SU-DHL-6 (cell line): ENCODE measurements at regions not wholly inside any gene's neighbourhood (a gene's known extent, or its start where the extent isn't known, plus 50 kb on each side); places are given as distances from the start of the nearest gene placed in this dataset.

ENCODE experiments used
- H2AFZ ChIP-seq: fragments of 200-600 bp; sonication (generic); 2 replicates; pipeline ENCODE4 v1.6.1; 2014; ENCODE audit warnings: low read depth, mild to moderate bottlenecking, moderate library complexity, mixed read lengths, antibody characterized with exemption, low read length; ENCODE audit not compliant: severe bottlenecking
- H3F3A ChIP-seq: fragments of 200-600 bp; shearing (Covaris generic); 2 replicates; pipeline ENCODE4 v1.6.0; 2016; ENCODE audit warnings: antibody characterized with exemption, mild to moderate bottlenecking; ENCODE audit not compliant: insufficient read depth
- H3K27ac ChIP-seq: fragments of 200-600 bp; sonication (generic); 2 replicates; pipeline ENCODE4 v1.5.1; 2016; ENCODE audit warnings: low read depth, mild to moderate bottlenecking, low read length, moderate library complexity, mixed read lengths
- H3K27me3 ChIP-seq: fragments of 200-600 bp; sonication (generic), shearing (Covaris generic); 2 replicates; pipeline ENCODE4 v1.6.0; 2014; ENCODE audit warnings: mild to moderate bottlenecking, low read length
- H3K36me3 ChIP-seq: fragments of 200-600 bp; sonication (generic); 2 replicates; pipeline ENCODE4 v1.6.1; 2014; ENCODE audit warnings: mild to moderate bottlenecking, low read length, mixed read lengths
- H3K4me2 ChIP-seq: fragments of 300-600, 200-600 bp; shearing (Covaris generic), sonication (generic); 2 replicates; pipeline ENCODE4 v1.6.0; 2014; ENCODE audit warnings: low read length, low read depth, mild to moderate bottlenecking; ENCODE audit not compliant: poor library complexity, severe bottlenecking
- H3K4me3 ChIP-seq: fragments of 200-600 bp; sonication (generic); 2 replicates; pipeline ENCODE4 v1.5.1; 2014; ENCODE audit warnings: antibody characterized with exemption, low read length, mild to moderate bottlenecking, mixed read lengths; ENCODE audit not compliant: insufficient read depth, poor library complexity, severe bottlenecking
- H3K79me2 ChIP-seq: fragments of 200-600 bp; sonication (generic); 2 replicates; pipeline ENCODE4 v1.6.1; 2014; ENCODE audit warnings: mild to moderate bottlenecking, low read length, moderate library complexity; ENCODE audit not compliant: insufficient read depth
- H3K9ac ChIP-seq: fragments of 200-600 bp; sonication (generic); 2 replicates; pipeline ENCODE4 v1.7.0; 2014; ENCODE audit warnings: mild to moderate bottlenecking, low read length
- H3K9me2 ChIP-seq: fragments of 200-600 bp; sonication (generic); replicated peaks from 2 replicates; pipeline ENCODE4 v1.6.1; 2014; ENCODE audit warnings: low read length; ENCODE audit not compliant: insufficient read depth
- H3K9me3 ChIP-seq: fragments of 200-600 bp; sonication (generic); 2 replicates; pipeline ENCODE4 v1.6.1; 2014; ENCODE audit warnings: low read length, mixed read lengths; ENCODE audit not compliant: insufficient read depth
- H4K20me1 ChIP-seq: fragments of 200-600 bp; sonication (generic); 2 replicates; pipeline ENCODE4 v1.6.1; 2014; ENCODE audit warnings: low read depth, mild to moderate bottlenecking, antibody characterized with exemption, low read length, moderate library complexity, mixed read lengths
- EZH2phosphoT487 ChIP-seq: fragments of 200-600 bp; sonication (generic), shearing (Covaris generic); conservative IDR thresholded peaks from 2 replicates; pipeline ENCODE4 v1.6.1; 2018; ENCODE audit warnings: mild to moderate bottlenecking, antibody characterized with exemption, low read length, moderate library complexity, mixed read lengths
- TF ChIP-seq, protein P1 (sequence below): fragments of 200-600 bp; sonication (generic); IDR thresholded peaks from one replicate; pipeline ENCODE4 v1.5.1; 2017; ENCODE audit warnings: antibody characterized with exemption, mild to moderate bottlenecking, low read length, moderate library complexity; ENCODE audit not compliant: insufficient read depth, poor library complexity, severe bottlenecking

DNA sequence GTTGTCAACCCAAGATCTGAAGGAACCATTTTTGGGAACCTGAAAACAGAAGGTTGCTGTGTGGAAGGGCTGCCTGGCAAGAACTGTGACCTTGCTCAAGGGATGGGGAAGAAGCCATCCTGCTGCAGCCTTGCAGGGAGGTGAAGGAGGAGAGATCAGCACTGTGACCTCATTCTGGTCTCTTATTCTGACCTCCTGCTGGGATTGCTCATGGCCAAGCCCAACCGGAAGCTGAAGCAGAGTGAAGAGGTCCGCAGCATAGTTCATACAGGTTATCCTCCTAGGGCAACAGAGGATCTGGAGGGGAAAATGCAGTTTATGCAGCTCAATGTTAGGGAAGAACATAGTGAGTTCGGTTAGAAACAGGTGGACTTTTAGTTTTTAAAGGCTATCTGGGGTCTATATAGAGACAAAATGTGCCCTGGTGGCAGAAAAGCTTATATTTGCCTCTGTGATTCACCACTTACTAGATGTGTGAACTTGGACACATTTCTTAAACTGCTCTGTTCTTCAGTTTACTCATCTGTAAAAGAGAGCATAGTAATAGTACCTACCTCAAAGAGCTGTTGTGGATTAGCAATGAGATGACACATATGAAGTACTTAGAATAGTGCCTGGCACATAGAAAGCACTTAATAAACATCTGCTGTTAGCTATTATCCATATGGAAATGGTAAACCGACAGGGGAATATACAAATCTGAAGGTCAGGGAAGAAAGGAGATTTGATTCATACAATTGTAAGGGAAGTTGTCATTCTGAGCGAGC is 57.9 kb upstream of the BNC2 start:
- Histone ChIP-seq H3K4me2 (no peak overlapping the region), H3K27me3 (peaks cover 4% of the 10 kb centered on the region; the same call in 1 of the 2 replicates), H2AFZ (no peak overlapping the region), H4K20me1 (no peaks in the 10 kb centered on the region), H3K9me3 (no peaks in the 10 kb centered on the region), H3K36me3 (no peaks in the 10 kb centered on the region), H3F3A (no peaks in the 10 kb centered on the region), H3K9ac (no peak overlapping the region), H3K9me2 (no peaks in the 10 kb centered on the region), H3K27ac (no peak overlapping the region), H3K4me3 (no peak overlapping the region), H3K79me2 (no peaks in the 10 kb centered on the region)
- TF ChIP-seq, protein P1, sequence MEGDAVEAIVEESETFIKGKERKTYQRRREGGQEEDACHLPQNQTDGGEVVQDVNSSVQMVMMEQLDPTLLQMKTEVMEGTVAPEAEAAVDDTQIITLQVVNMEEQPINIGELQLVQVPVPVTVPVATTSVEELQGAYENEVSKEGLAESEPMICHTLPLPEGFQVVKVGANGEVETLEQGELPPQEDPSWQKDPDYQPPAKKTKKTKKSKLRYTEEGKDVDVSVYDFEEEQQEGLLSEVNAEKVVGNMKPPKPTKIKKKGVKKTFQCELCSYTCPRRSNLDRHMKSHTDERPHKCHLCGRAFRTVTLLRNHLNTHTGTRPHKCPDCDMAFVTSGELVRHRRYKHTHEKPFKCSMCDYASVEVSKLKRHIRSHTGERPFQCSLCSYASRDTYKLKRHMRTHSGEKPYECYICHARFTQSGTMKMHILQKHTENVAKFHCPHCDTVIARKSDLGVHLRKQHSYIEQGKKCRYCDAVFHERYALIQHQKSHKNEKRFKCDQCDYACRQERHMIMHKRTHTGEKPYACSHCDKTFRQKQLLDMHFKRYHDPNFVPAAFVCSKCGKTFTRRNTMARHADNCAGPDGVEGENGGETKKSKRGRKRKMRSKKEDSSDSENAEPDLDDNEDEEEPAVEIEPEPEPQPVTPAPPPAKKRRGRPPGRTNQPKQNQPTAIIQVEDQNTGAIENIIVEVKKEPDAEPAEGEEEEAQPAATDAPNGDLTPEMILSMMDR: no peak
- TF ChIP-seq EZH2phosphoT487: no peak

GRCh38 chr9:16925426-16925825 is 55.0 kb upstream of the BNC2 start:
- Histone ChIP-seq H3K4me3 (no peak overlapping the region), H3K9ac (no peak overlapping the region), H3K79me2 (no peaks in the 10 kb centered on the region), H3K27ac (no peak overlapping the region), H3F3A (no peaks in the 10 kb centered on the region), H2AFZ (no peak overlapping the region), H3K36me3 (no peaks in the 10 kb centered on the region), H3K9me2 (no peaks in the 10 kb centered on the region), H3K9me3 (no peaks in the 10 kb centered on the region), H3K27me3 (peaks cover 4% of the 10 kb centered on the region; the same call in 1 of the 2 replicates), H3K4me2 (no peak overlapping the region), H4K20me1 (no peaks in the 10 kb centered on the region)
- TF ChIP-seq, protein P1: no peak
- no peak for TF ChIP-seq EZH2phosphoT487

GRCh38 chr9:16924311-16924915 is 53.9 kb upstream of the BNC2 start:
- Histone ChIP-seq H3K27ac (no peak overlapping the region), H3K9me3 (no peaks in the 10 kb centered on the region; the same call in 1 of the 2 replicates), H3K4me3 (no peak overlapping the region), H2AFZ (no peak overlapping the region), H3F3A (no peaks in the 10 kb centered on the region), H3K9me2 (no peaks in the 10 kb centered on the region), H3K79me2 (no peaks in the 10 kb centered on the region), H3K4me2 (no peak overlapping the region), H3K9ac (no peak overlapping the region), H3K27me3 (peaks cover under 1% of the 10 kb centered on the region; the same call in 1 of the 2 replicates), H3K36me3 (no peaks in the 10 kb centered on the region), H4K20me1 (no peaks in the 10 kb centered on the region)
- TF ChIP-seq EZH2phosphoT487: no peak
- TF ChIP-seq, protein P1: no peak
